Body of pancreas (tissue), 4 donors: ENCODE measurements at regions not wholly inside any gene's neighbourhood (a gene's known extent, or its start where the extent isn't known, plus 50 kb on each side); places are given as distances from the start of the nearest gene placed in this dataset.
"Not testable (repeated sequence)": the region's sequence is repeated elsewhere in the genome, so short reads cannot be mapped to it uniquely, and the experiment has no call there.

Source experiments
- CTCF ChIP-seq, 7 experiments: fragments of 450-650 bp in 4 of 7; fragments of 200-600 bp in 3 of 7; sonication (generic) in 3 of 7; IDR thresholded peaks; one replicate each; pipeline ENCODE4 v1.5.1; 2016 to 2019; ENCODE audit warnings: antibody characterized with exemption in 7 of 7
- POLR2A ChIP-seq, 3 donors: fragments of 450-650 bp; IDR thresholded peaks; one replicate each; pipeline ENCODE4 v1.6.1; 2016; ENCODE audit warnings: antibody characterized with exemption in 3 of 3, mild to moderate bottlenecking in 2 of 3

GRCh38 chr17:21611443-21611842 lies 80.9 kb upstream of the KCNJ18 start:
- not testable (repeated sequence) for TF ChIP-seq CTCF, POLR2A (IDR thresholded peaks at IDR 0.05)
